GM19467 (cell line): ENCODE measurements at regions not wholly inside any gene's neighbourhood (a gene's known extent, or its start where the extent isn't known, plus 50 kb on each side); places are given as distances from the start of the nearest gene placed in this dataset.

Source experiments
- ATAC-seq: cut with Tn5 transposase; IDR thresholded peaks from one replicate; pipeline ENCODE4 v1.9.1; 2021; ENCODE audit warnings: mild to moderate bottlenecking, moderate library complexity; ENCODE audit not compliant: unreplicated experiment

DNA sequence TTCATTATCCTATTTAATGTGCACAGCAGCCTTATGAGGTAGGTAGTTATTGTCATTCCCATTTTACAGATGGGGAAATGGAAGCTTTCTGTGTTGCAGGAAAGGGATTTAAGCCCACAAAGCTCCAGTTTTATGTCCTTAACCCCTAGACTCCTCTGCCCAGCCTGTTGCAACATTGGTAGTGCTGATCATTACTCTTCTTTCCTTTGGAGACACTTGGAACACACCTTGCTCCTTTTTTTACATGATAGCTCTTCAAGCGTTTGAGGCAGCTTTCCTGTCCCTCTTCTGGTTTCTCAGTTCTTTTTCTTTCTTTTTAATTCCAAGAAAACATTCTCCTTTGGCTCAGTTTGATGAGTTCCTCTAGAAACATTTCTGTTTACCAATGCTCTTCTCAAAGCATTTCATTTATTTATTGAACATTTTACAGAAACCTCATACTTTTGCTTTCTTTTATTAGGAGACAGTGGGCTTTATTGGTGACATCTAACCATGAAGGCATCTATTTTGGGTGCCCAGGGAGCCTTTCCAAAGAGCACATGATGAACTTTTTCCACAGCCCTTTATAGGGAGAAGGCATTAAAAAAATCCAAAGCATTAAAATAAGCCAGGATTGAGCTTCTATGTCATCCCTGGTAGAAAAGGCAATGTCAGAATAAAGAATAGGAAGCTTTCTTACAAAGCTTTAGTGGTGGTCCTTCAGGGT is 218.0 kb downstream of the TMEM38B start:
- no peak for ATAC-seq

- no peak for ATAC-seq
These were observed 218.6 kb downstream of the TMEM38B start for GRCh38 chr9:105912863-105913516.

GRCh38 chr9:105921057-105921726 is 226.9 kb downstream of the TMEM38B start:
- no peak for ATAC-seq

DNA sequence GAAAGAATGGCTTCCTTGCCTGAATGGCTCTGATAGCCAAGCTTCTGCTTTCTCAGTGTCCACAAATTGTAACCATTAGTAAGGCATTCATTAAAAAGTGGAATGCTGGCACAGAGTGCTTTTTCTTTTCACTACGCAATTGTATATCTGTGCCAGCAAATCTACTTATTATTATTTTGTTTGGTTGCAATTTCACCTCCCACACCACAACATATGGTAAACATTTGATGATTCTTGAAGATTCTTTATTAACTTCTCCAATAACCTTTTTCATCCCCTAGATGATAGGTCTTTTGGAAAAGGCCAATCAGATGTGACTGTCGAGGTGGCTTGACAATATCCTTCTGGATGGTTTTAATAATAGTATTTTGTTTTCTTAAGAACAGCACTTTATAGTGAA is 234.1 kb downstream of the TMEM38B start:
- no peak for ATAC-seq

GRCh38 chr9:105930011-105930627 is 235.8 kb downstream of the TMEM38B start:
- no peak for ATAC-seq

- no peak for ATAC-seq
These were observed 237.9 kb downstream of the TMEM38B start for GRCh38 chr9:105932276-105932675.

DNA sequence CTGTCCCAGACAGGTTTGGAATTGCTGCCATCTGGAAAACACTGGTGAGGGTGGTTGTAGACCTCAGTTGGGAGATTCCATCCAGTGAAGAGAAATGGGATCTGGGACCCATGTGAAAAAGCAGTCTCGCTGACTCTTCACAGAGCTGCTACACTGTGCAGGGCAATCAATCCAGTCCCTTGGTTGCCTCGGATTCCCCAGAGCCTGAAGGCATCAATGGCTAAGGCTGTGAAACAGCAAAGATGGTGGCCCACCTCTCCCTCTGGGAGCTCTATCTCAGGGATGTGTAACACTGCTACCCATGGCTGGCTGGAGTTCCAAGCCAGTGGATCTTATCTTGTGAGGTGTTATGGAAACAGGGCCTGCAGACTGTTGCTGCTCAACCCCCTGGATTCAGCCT is 256.1 kb downstream of the TMEM38B start:
- ATAC-seq = no peak

- ATAC-seq = no peak
These were observed 256.6 kb downstream of the TMEM38B start for GRCh38 chr9:105950894-105951293.

DNA sequence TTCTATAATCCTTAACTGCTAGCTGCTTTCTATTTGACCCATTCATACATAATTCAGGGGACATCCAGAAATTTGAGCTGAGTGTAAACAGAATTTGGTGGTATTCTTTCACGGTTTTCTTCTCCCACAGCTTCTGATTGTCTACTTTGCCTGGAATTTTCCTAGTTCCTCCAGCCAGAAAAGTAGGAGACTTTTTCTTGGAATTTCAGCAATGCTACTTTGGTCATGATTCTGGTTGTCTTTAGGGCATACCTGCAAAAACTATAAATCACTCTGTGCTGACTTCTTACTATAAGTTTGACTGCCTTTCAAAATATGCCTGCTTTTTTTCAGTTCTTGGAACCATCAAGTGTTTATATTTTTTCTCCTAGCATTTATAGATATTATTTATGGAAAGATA is 260.2 kb downstream of the TMEM38B start:
- no peak for ATAC-seq

- ATAC-seq = no peak
These were observed 263.5 kb downstream of the TMEM38B start for GRCh38 chr9:105957830-105958229.

GRCh38 chr9:105958587-105958986 is 264.2 kb downstream of the TMEM38B start:
- ATAC-seq = no peak

GRCh38 chr9:105959531-105959930 is 265.2 kb downstream of the TMEM38B start:
- ATAC-seq = no peak

- ATAC-seq = no peak
These were observed 269.2 kb downstream of the TMEM38B start for GRCh38 chr9:105963343-105964099.

DNA sequence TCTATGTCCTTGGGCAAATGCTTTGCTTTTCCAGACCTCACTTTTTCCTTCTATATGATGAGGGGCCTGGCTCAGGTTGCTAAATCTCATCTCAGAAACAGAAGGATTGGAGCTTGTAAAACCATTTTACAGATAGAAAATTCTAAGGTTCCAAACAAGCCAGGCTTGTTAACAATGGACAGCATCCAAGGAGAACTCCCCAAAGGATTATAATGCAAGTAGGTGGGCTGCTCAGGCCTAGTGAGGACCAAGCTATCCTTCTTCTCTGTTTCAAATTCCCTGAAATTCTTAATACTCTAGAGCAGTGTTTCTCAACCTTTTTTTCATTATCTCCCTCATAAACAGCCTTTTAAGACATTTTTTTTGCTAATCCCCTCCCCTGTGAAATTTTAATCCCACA is 269.8 kb downstream of the TMEM38B start:
- no peak for ATAC-seq

GRCh38 chr9:105966834-105967233 is 272.5 kb downstream of the TMEM38B start:
- ATAC-seq = no peak

DNA sequence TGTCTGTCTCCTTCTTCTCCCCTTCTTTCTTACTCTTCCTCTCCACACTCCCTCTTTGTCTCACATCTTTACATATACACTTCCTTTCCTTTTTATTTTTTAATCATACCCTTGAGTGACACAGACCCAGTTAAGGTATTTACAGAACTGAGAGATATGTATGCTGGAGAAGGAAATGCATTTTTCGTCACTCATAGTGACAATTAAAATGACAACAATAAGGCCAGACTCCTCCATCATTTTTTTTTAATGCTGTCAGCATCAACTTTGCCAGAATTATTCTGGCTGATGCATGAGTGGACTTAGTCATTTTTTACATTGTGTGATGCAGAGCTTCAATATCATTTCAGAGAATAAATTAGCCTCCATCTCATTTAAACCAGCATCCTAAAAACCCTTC is 272.9 kb downstream of the TMEM38B start:
- ATAC-seq = no peak

- ATAC-seq = no peak
These were observed 273.5 kb downstream of the TMEM38B start for GRCh38 chr9:105967797-105968196.

GRCh38 chr9:105968811-105969466 is 274.6 kb downstream of the TMEM38B start:
- ATAC-seq = no peak

DNA sequence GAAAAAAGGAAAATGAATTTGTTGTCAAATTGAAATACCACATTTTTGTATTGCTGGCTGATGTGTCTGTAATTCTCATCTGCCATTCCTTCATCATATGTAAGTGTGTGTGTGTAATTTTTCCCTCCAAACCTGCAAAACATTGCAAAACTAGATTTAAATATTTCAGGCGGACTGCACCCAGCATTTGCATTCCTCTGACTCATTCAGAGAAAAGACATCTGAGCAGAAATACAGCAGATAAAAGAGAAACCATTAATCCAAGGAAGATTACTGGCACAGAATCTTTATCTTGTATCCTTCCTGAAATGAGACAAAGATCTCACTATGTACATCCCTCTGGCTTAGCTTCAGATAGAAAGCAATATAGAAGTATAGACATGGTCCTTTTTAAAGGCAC is 275.3 kb downstream of the TMEM38B start:
- no peak for ATAC-seq

- ATAC-seq = no peak
These were observed 277.6 kb downstream of the TMEM38B start for GRCh38 chr9:105971986-105972385.
